ENCODE measurements at regions not wholly inside any gene's neighbourhood (a gene's known extent, or its start where the extent isn't known, plus 50 kb on each side); places are given as distances from the start of the nearest gene placed in this dataset. TPM values are rescaled to one million over a fixed set of nuclear protein-coding genes. Genes with fewer than 3 reads are reported as not detected.
"Not testable (repeated sequence)": the region's sequence is repeated elsewhere in the genome, so short reads cannot be mapped to it uniquely, and the experiment has no call there.

DNA sequence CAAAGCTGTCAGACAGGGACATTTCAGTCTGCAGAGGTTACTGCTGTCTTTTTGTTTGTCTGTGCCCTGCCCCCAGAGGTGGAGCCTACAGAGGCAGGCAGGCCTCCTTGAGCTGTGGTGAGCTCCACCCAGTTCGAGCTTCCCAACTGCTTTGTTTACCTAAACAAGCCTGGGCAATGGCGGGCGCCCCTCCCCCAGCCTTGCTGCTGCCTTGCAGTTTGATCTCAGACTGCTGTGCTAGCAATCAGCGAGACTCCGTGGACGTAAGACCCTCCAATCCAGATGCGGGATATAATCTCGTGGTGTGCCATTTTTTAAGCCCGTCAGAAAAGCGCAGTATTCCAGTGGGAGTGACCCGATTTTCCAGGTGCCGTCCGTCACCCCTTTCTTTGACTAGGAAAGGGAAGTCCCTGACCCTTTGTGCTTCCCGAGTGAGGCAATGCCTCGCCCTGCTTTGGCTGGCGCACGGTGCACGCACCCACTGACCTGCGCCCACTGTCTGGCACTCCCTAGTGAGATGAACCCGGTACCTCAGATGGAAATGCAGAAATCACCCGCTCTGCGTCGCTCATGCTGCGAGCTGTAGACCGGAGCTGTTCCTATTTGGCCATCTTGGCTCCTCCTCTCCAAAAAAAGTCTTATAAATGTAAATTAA lies 54.1 kb upstream of the RIMS1 start:
- H3K9ac ChIP-seq (ENCODE audit: low read length); H3K27me3 ChIP-seq (ENCODE audit: insufficient read depth, low read length); H3K36me3 ChIP-seq (ENCODE audit: control insufficient read depth in 1 of 2, insufficient read depth in 2 of 2, low read length in 2 of 2); H3K9me3 ChIP-seq (ENCODE audit: control insufficient read depth in 1 of 2, insufficient read depth in 1 of 2, low read depth in 1 of 2, low read length in 2 of 2); BruUV-seq (replicated peaks); CTCF ChIA-PET; POLR2A ChIA-PET; H3K79me2 ChIP-seq (ENCODE audit: insufficient read depth, low read length); DNase-seq (ENCODE audit: low read depth, low spot score); H3K4me3 ChIP-seq (replicated peaks in 1 of 2; ENCODE audit: low read depth in 1 of 2, low read length in 2 of 2); H4K20me1 ChIP-seq (ENCODE audit: insufficient read depth); H3K9me2 ChIP-seq (ENCODE audit: insufficient read depth); H3K4me2 ChIP-seq (ENCODE audit: low read length); H2AFZ ChIP-seq (ENCODE audit: low read depth, low read length, poor library complexity, severe bottlenecking); intact Hi-C loops (cut with micrococcal nuclease); RAD21 ChIA-PET (ENCODE audit: low non-redundant PET in 1 of 2, low total read pairs in 2 of 2, uncharacterized antibody in 2 of 2, unreplicated experiment in 2 of 2); H3K4me1 ChIP-seq (ENCODE audit: control insufficient read depth in 1 of 2, insufficient read depth in 2 of 2, low read length in 2 of 2); ATAC-seq; H3K27ac ChIP-seq (ENCODE audit: low read depth, low read length): not testable (repeated sequence)

MicroRNA genes in the stretch of these regions (microRNA counts, 767-probe panel; counts per million panel counts)
- microRNA hsa-miR-30a-5p = not detected

Small RNA genes lying in the stretch of these regions (microRNA-seq; reads per million reads assigned to microRNA genes)
- gene MIR30A (ENCODE audit: borderline number of aligned reads) (81.8 reads per million, percentile 61 among the genes with 10 or more reads in this experiment), gene MIR30C2 (ENCODE audit: borderline number of aligned reads) (not detected)

Data from HCT116 (cell line).